ENCODE measurements at regions not wholly inside any gene's neighbourhood (a gene's known extent, or its start where the extent isn't known, plus 50 kb on each side); places are given as distances from the start of the nearest gene placed in this dataset.

GRCh38 chr5:101024299-101024698 lies 121.2 kb upstream of the ST8SIA4 start:
- Histone ChIP-seq H4K20me1 (ENCODE audit: control insufficient read depth, insufficient read depth, low read depth, low read length) (no peaks in the 10 kb centered on the region), H3K4me3 (ENCODE audit: low read length) (no peak overlapping the region), H3K4me2 (ENCODE audit: low read length) (no peak overlapping the region), H3K36me3 (ENCODE audit: control insufficient read depth, low read length) (no peaks in the 10 kb centered on the region), H3K27me3 (ENCODE audit: control insufficient read depth, low read length) (no peaks in the 10 kb centered on the region), H3K9me3 (ENCODE audit: control insufficient read depth, insufficient read depth, low read length) (peaks cover 8% of the 10 kb centered on the region; the same call in 1 of the 2 replicates), H3K79me2 (ENCODE audit: control insufficient read depth, low read length) (no peaks in the 10 kb centered on the region), H3F3A (ENCODE audit: control insufficient read depth, insufficient read depth) (no peaks in the 10 kb centered on the region), H3K4me1 (ENCODE audit: control insufficient read depth, low read length) (no peaks in the 10 kb centered on the region), H3K9me2 (replicated peaks; ENCODE audit: control insufficient read depth, low read length) (no peaks in the 10 kb centered on the region), H3K27ac (ENCODE audit: low read depth, low read length) (no peak overlapping the region)
- TF ChIP-seq EZH2phosphoT487 (IDR thresholded peaks at IDR 0.05; ENCODE audit: borderline replicate concordance, low read length): no peak
- TF ChIP-seq, protein P1, sequence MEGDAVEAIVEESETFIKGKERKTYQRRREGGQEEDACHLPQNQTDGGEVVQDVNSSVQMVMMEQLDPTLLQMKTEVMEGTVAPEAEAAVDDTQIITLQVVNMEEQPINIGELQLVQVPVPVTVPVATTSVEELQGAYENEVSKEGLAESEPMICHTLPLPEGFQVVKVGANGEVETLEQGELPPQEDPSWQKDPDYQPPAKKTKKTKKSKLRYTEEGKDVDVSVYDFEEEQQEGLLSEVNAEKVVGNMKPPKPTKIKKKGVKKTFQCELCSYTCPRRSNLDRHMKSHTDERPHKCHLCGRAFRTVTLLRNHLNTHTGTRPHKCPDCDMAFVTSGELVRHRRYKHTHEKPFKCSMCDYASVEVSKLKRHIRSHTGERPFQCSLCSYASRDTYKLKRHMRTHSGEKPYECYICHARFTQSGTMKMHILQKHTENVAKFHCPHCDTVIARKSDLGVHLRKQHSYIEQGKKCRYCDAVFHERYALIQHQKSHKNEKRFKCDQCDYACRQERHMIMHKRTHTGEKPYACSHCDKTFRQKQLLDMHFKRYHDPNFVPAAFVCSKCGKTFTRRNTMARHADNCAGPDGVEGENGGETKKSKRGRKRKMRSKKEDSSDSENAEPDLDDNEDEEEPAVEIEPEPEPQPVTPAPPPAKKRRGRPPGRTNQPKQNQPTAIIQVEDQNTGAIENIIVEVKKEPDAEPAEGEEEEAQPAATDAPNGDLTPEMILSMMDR (IDR thresholded peaks at IDR 0.05; ENCODE audit: low read depth, low read length, poor library complexity, severe bottlenecking): no peak

DNA sequence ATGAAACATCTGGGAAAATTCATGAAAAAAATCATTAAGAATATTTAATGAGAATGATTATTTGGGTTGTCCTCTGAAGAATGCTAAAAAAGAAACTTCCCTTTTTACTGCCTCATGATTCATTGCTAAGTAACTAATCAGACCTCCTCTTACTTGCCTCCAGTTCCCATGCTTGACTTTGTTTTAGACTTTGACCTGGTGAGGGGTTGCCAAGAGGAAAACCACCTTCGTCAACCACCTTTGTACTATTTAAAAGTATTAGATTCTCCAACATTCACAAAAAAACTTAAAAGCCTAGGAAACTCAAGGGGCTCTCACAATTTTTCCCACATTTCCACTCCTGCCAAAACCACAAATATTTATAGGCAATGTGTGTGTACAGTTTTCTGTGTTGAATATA lies 115.2 kb upstream of the ST8SIA4 start:
- no peaks in the 10 kb centered on the region for H3K36me3 ChIP-seq (ENCODE audit: control insufficient read depth, low read length)
- no peaks in the 10 kb centered on the region for H4K20me1 ChIP-seq (ENCODE audit: control insufficient read depth, insufficient read depth, low read depth, low read length)
- TF ChIP-seq EZH2phosphoT487 (IDR thresholded peaks at IDR 0.05; ENCODE audit: borderline replicate concordance, low read length): no peak
- TF ChIP-seq, protein P1 (IDR thresholded peaks at IDR 0.05; ENCODE audit: low read depth, low read length, poor library complexity, severe bottlenecking): no peak
- no peaks in the 10 kb centered on the region for H3F3A ChIP-seq (ENCODE audit: control insufficient read depth, insufficient read depth)
- no peaks in the 10 kb centered on the region for H3K27me3 ChIP-seq (ENCODE audit: control insufficient read depth, low read length)
- no peaks in the 10 kb centered on the region for H3K4me1 ChIP-seq (ENCODE audit: control insufficient read depth, low read length)
- H3K4me3 ChIP-seq (ENCODE audit: low read length): no peak overlapping the region
- no peaks in the 10 kb centered on the region for H3K9me3 ChIP-seq (ENCODE audit: control insufficient read depth, insufficient read depth, low read length)
- H3K27ac ChIP-seq (ENCODE audit: low read depth, low read length): no peak overlapping the region
- H3K79me2 ChIP-seq (ENCODE audit: control insufficient read depth, low read length): no peaks in the 10 kb centered on the region
- no peak overlapping the region for H3K4me2 ChIP-seq (ENCODE audit: low read length)
- H3K9me2 ChIP-seq (replicated peaks; ENCODE audit: control insufficient read depth, low read length): no peaks in the 10 kb centered on the region

- Histone ChIP-seq H3K27me3 (ENCODE audit: control insufficient read depth, low read length) (no peaks in the 10 kb centered on the region), H3K9me2 (replicated peaks; ENCODE audit: control insufficient read depth, low read length) (no peaks in the 10 kb centered on the region), H3K4me2 (ENCODE audit: low read length) (no peak overlapping the region), H3K27ac (ENCODE audit: low read depth, low read length) (no peak overlapping the region), H3K36me3 (ENCODE audit: control insufficient read depth, low read length) (no peaks in the 10 kb centered on the region), H3K79me2 (ENCODE audit: control insufficient read depth, low read length) (no peaks in the 10 kb centered on the region), H3F3A (ENCODE audit: control insufficient read depth, insufficient read depth) (no peaks in the 10 kb centered on the region), H3K9me3 (ENCODE audit: control insufficient read depth, insufficient read depth, low read length) (no peaks in the 10 kb centered on the region), H4K20me1 (ENCODE audit: control insufficient read depth, insufficient read depth, low read depth, low read length) (no peaks in the 10 kb centered on the region), H3K4me3 (ENCODE audit: low read length) (no peak overlapping the region), H3K4me1 (ENCODE audit: control insufficient read depth, low read length) (peaks cover 8% of the 10 kb centered on the region)
- TF ChIP-seq EZH2phosphoT487 (IDR thresholded peaks at IDR 0.05; ENCODE audit: borderline replicate concordance, low read length): no peak
- TF ChIP-seq, protein P1 (IDR thresholded peaks at IDR 0.05; ENCODE audit: low read depth, low read length, poor library complexity, severe bottlenecking): no peak
Observed at GRCh38 chr5:101012880-101013279, 109.8 kb upstream of the ST8SIA4 start.

Measured in DOHH2 (cell line).